OCI-LY1 (cell line): ENCODE measurements at regions not wholly inside any gene's neighbourhood (a gene's known extent, or its start where the extent isn't known, plus 50 kb on each side); places are given as distances from the start of the nearest gene placed in this dataset.
"Not testable (repeated sequence)": the region's sequence is repeated elsewhere in the genome, so short reads cannot be mapped to it uniquely, and the experiment has no call there.

Experiments
- H2AFZ ChIP-seq: fragments of 200-600 bp; sonication (generic), shearing (Covaris generic); 2 replicates; pipeline ENCODE4 v1.6.0; 2014; ENCODE audit warnings: antibody characterized with exemption, mild to moderate bottlenecking, low read length
- H3F3A ChIP-seq: fragments of 200-600 bp; sonication (generic), shearing (Covaris generic); 2 replicates; pipeline ENCODE4 v1.6.0; 2014; ENCODE audit warnings: mild to moderate bottlenecking, antibody characterized with exemption, low read length, moderate library complexity; ENCODE audit not compliant: insufficient read depth
- H3K27ac ChIP-seq: fragments of 200-600 bp; sonication (generic); 2 replicates; pipeline ENCODE4 v1.5.1; 2014; ENCODE audit warnings: low read length, mixed run types, mild to moderate bottlenecking, low read depth; ENCODE audit not compliant: poor library complexity, severe bottlenecking
- H3K27me3 ChIP-seq: fragments of 200-600 bp; sonication (generic); 2 replicates; pipeline ENCODE4 v1.6.0; 2014; ENCODE audit warnings: antibody characterized with exemption, mild to moderate bottlenecking, low read length, moderate library complexity; ENCODE audit not compliant: insufficient read depth
- H3K36me3 ChIP-seq: fragments of 200-600 bp; sonication (generic); 2 replicates; pipeline ENCODE4 v1.6.1; 2014; ENCODE audit warnings: mild to moderate bottlenecking, antibody characterized with exemption, low read length, moderate library complexity, mixed read lengths; ENCODE audit not compliant: insufficient read depth
- H3K4me1 ChIP-seq: fragments of 200-600 bp; sonication (generic); 2 replicates; pipeline ENCODE4 v1.5.1; 2014; ENCODE audit warnings: mild to moderate bottlenecking, low read length, moderate library complexity; ENCODE audit not compliant: insufficient read depth, severe bottlenecking
- H3K4me2 ChIP-seq: fragments of 200-600 bp; sonication (generic), shearing (Covaris generic); 2 replicates; pipeline ENCODE4 v1.6.1; 2014; ENCODE audit warnings: low read length
- H3K4me3 ChIP-seq: fragments of 200-600 bp; sonication (generic); 2 replicates; pipeline ENCODE4 v1.5.1; 2014; ENCODE audit warnings: low read length, low read depth, mild to moderate bottlenecking, mixed read lengths; ENCODE audit not compliant: poor library complexity, severe bottlenecking
- H3K79me2 ChIP-seq: fragments of 200-600 bp; shearing (Covaris generic); 2 replicates; pipeline ENCODE4 v1.6.1; 2016; ENCODE audit warnings: mixed run types, low read length, mixed read lengths; ENCODE audit not compliant: insufficient read depth
- H3K9ac ChIP-seq: fragments of 200-600 bp; sonication (generic), shearing (Covaris generic); 2 replicates; pipeline ENCODE4 v1.6.1; 2014; ENCODE audit warnings: mild to moderate bottlenecking, low read length, mixed read lengths
- H3K9me2 ChIP-seq: fragments of 200-600 bp; sonication (generic), shearing (Covaris generic); 2 replicates; pipeline ENCODE4 v1.6.1; 2014; ENCODE audit warnings: low read depth, mild to moderate bottlenecking, low read length, mixed read lengths
- H3K9me3 ChIP-seq: fragments of 200-600 bp; shearing (Covaris generic); 2 replicates; pipeline ENCODE4 v1.6.1; 2014; ENCODE audit warnings: low read length, mixed read lengths
- H4K20me1 ChIP-seq: fragments of 200-600 bp; sonication (generic), shearing (Covaris generic); 2 replicates; pipeline ENCODE4 v1.6.0; 2016; ENCODE audit warnings: mild to moderate bottlenecking, low read length; ENCODE audit not compliant: insufficient read depth
- CTCF ChIP-seq: fragments of 200-600 bp; sonication (generic), shearing (Covaris generic); IDR thresholded peaks from 2 replicates; pipeline ENCODE4 v1.5.1; 2017; ENCODE audit warnings: mild to moderate bottlenecking, antibody characterized with exemption, low read length, moderate library complexity, mixed read lengths
- EZH2 ChIP-seq: fragments of 200-600 bp; sonication (generic), shearing (Covaris generic); IDR thresholded peaks from 2 replicates; pipeline ENCODE4 v1.8.0; 2017; ENCODE audit warnings: borderline replicate concordance, mixed run types, mild to moderate bottlenecking, antibody characterized with exemption, low read length, moderate library complexity, mixed read lengths

- H4K20me1 ChIP-seq: no peaks in the 10 kb centered on the region
- no peak overlapping the region for H3K9ac ChIP-seq
Observed at GRCh38 chr4:12375805-12376204, 947.1 kb upstream of the HS3ST1 start.

GRCh38 chr4:12365869-12366268, 937.2 kb upstream of the HS3ST1 start:
- H3K27ac ChIP-seq, H3K36me3 ChIP-seq, H2AFZ ChIP-seq, H3K79me2 ChIP-seq, H3K9me3 ChIP-seq, H3K9me2 ChIP-seq, H3K4me1 ChIP-seq, H3K4me2 ChIP-seq, H3F3A ChIP-seq, H4K20me1 ChIP-seq, H3K27me3 ChIP-seq, H3K9ac ChIP-seq, H3K4me3 ChIP-seq: not testable (repeated sequence)

More at GRCh38 chr4:12375805-12376204, 947.1 kb upstream of the HS3ST1 start:
- Histone ChIP-seq H3K9me3 (no peaks in the 10 kb centered on the region), H3K79me2 (no peaks in the 10 kb centered on the region), H3K4me2 (no peak overlapping the region), H3K27me3 (no peaks in the 10 kb centered on the region), H3K36me3 (no peaks in the 10 kb centered on the region), H3K4me3 (no peak overlapping the region), H3K4me1 (no peaks in the 10 kb centered on the region), H3F3A (no peaks in the 10 kb centered on the region), H2AFZ (no peak overlapping the region), H3K27ac (no peak overlapping the region), H3K9me2 (no peaks in the 10 kb centered on the region)
- no peak for TF ChIP-seq CTCF
- no peak for TF ChIP-seq EZH2

GRCh38 chr4:12360391-12360790, 931.7 kb upstream of the HS3ST1 start:
- Histone ChIP-seq H3K27me3 (no peaks in the 10 kb centered on the region), H3K27ac (no peak overlapping the region), H3K4me3 (no peak overlapping the region), H3F3A (no peaks in the 10 kb centered on the region), H3K4me1 (no peaks in the 10 kb centered on the region), H3K9me3 (no peaks in the 10 kb centered on the region), H3K79me2 (no peaks in the 10 kb centered on the region), H4K20me1 (no peaks in the 10 kb centered on the region), H3K36me3 (no peaks in the 10 kb centered on the region), H3K4me2 (no peak overlapping the region), H2AFZ (no peak overlapping the region), H3K9me2 (no peaks in the 10 kb centered on the region), H3K9ac (no peak overlapping the region)
- TF ChIP-seq EZH2: no peak
- no peak for TF ChIP-seq CTCF

- Histone ChIP-seq H3K27ac (no peak overlapping the region), H3K4me3 (no peak overlapping the region), H3K9me2 (no peaks in the 10 kb centered on the region), H3K79me2 (no peaks in the 10 kb centered on the region), H3K9me3 (no peaks in the 10 kb centered on the region), H3K36me3 (no peaks in the 10 kb centered on the region), H3K27me3 (no peaks in the 10 kb centered on the region), H2AFZ (no peak overlapping the region), H3K4me2 (no peak overlapping the region), H3K4me1 (no peaks in the 10 kb centered on the region), H3K9ac (no peak overlapping the region), H3F3A (no peaks in the 10 kb centered on the region), H4K20me1 (no peaks in the 10 kb centered on the region)
- no peak for TF ChIP-seq CTCF
- no peak for TF ChIP-seq EZH2
Observed at GRCh38 chr4:12359420-12359819, 930.7 kb upstream of the HS3ST1 start.

GRCh38 chr4:12333083-12333482, 904.4 kb upstream of the HS3ST1 start:
- not testable (repeated sequence) for H3K4me2 ChIP-seq, H4K20me1 ChIP-seq, H2AFZ ChIP-seq, H3K9ac ChIP-seq, H3K4me3 ChIP-seq, H3K9me3 ChIP-seq, H3K27me3 ChIP-seq, H3K4me1 ChIP-seq, H3K36me3 ChIP-seq, H3K9me2 ChIP-seq, H3K27ac ChIP-seq, H3K79me2 ChIP-seq, H3F3A ChIP-seq
